ENCODE measurements at regions not wholly inside any gene's neighbourhood (a gene's known extent, or its start where the extent isn't known, plus 50 kb on each side); places are given as distances from the start of the nearest gene placed in this dataset.
A peak's percentile ranks its signal among the peaks of the same experiment; 100 is the strongest.

DNA sequence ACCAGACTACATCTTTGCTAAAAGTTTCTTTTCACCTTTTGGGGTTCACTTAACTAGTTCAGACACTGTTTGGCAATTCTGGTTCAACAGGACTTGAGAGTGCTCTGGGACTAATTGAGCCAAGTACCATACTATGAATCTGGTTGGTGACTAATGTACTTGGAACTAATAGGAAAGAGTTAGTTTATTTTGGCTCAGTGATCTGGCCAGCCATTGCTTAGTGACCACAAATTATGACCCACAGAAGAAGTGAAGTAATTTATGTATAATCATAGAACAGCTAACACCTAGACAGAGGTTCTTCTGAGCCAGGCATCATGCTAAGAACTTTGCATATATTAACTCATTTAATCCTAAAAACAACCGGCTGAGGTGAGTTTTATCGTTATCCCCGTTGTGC lies 126.5 kb upstream of the JCAD start:
- DNase-seq (ENCODE audit: low read depth): peak; percentile 80
- H3K4me3 ChIP-seq (ENCODE audit: control insufficient read depth, low read depth, low read length): no peak overlapping the region
- TF ChIP-seq, protein P1, sequence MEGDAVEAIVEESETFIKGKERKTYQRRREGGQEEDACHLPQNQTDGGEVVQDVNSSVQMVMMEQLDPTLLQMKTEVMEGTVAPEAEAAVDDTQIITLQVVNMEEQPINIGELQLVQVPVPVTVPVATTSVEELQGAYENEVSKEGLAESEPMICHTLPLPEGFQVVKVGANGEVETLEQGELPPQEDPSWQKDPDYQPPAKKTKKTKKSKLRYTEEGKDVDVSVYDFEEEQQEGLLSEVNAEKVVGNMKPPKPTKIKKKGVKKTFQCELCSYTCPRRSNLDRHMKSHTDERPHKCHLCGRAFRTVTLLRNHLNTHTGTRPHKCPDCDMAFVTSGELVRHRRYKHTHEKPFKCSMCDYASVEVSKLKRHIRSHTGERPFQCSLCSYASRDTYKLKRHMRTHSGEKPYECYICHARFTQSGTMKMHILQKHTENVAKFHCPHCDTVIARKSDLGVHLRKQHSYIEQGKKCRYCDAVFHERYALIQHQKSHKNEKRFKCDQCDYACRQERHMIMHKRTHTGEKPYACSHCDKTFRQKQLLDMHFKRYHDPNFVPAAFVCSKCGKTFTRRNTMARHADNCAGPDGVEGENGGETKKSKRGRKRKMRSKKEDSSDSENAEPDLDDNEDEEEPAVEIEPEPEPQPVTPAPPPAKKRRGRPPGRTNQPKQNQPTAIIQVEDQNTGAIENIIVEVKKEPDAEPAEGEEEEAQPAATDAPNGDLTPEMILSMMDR (IDR thresholded peaks at IDR 0.05; ENCODE audit: control insufficient read depth, insufficient read depth, low read depth, low read length, missing control alignments): no peak

DNA sequence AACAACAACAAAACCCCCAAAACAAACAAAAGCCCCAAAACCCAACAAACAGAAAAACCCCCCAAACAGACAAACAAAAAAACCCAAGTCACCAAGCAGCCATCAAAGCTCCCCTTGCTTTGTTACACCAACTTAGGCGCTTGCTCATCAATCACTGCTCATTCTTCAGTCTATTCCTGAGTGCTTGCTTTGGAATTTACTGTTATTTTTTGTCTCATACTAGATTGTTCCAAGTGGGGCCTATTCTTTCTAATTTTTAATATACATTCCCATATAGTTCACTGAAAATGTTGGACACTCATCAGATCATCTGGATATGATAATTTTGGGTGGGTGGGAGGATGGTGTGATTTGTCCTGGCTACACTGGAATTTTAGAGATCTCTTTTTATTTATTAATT lies 126.0 kb upstream of the JCAD start:
- TF ChIP-seq, protein P1 (IDR thresholded peaks at IDR 0.05; ENCODE audit: control insufficient read depth, insufficient read depth, low read depth, low read length, missing control alignments): no peak
- no peak overlapping the region for H3K4me3 ChIP-seq (ENCODE audit: control insufficient read depth, low read depth, low read length)
- DNase-seq (ENCODE audit: low read depth): no peak

DNA sequence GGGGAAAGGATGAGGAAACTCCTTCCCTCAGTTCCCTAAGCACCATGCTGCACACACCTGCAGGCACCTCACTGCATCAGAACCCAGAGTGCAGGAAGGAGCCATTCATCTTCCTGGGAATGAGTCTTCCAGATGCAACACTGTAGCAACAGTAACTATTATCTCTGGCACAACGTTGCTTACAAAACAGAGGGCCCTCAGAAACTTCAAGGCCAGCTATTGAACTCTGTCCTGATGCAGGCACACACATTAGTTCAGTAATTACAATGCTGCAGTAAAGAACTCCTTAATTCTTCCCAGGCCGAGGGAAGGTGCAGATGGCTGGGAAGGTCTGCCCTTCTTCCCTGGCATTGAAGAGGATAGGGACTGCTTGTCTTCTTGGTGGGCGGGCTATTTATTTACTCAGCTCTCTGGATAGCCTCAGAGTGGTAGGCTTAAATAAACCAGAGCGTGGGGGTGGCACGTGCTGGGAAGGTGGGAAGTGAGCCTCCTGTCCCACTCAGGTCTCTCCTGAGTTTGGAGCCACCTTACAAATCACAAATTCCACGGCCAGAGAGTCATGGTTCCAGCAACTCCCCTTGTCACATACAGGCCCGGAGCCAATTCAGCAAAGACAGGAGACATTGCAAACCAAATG lies 125.1 kb upstream of the JCAD start:
- TF ChIP-seq, protein P1 (IDR thresholded peaks at IDR 0.05; ENCODE audit: control insufficient read depth, insufficient read depth, low read depth, low read length, missing control alignments): no peak
- no peak overlapping the region for H3K4me3 ChIP-seq (ENCODE audit: control insufficient read depth, low read depth, low read length)
- no peak for DNase-seq (ENCODE audit: low read depth)

DNA sequence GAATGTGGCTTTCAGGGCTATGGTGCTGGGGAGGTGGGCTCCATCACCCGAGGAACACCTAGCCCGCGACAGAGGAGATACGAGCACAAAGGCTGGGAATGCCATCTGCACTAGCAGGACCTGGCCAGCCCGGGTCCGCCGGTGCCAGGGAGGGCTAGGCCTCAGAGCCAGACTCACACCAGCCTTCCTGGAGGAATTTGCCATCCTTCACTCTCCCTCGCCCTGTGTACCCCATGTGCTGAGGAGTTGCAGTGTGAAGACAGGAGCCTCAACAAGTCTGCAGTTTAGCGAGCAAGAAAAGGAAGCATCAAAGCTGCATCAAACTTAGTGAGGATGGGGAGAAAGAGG lies 123.6 kb upstream of the JCAD start:
- no peak overlapping the region for H3K4me3 ChIP-seq (ENCODE audit: control insufficient read depth, low read depth, low read length)
- DNase-seq (ENCODE audit: low read depth): no peak
- TF ChIP-seq, protein P1 (IDR thresholded peaks at IDR 0.05; ENCODE audit: control insufficient read depth, insufficient read depth, low read depth, low read length, missing control alignments): no peak

DNA sequence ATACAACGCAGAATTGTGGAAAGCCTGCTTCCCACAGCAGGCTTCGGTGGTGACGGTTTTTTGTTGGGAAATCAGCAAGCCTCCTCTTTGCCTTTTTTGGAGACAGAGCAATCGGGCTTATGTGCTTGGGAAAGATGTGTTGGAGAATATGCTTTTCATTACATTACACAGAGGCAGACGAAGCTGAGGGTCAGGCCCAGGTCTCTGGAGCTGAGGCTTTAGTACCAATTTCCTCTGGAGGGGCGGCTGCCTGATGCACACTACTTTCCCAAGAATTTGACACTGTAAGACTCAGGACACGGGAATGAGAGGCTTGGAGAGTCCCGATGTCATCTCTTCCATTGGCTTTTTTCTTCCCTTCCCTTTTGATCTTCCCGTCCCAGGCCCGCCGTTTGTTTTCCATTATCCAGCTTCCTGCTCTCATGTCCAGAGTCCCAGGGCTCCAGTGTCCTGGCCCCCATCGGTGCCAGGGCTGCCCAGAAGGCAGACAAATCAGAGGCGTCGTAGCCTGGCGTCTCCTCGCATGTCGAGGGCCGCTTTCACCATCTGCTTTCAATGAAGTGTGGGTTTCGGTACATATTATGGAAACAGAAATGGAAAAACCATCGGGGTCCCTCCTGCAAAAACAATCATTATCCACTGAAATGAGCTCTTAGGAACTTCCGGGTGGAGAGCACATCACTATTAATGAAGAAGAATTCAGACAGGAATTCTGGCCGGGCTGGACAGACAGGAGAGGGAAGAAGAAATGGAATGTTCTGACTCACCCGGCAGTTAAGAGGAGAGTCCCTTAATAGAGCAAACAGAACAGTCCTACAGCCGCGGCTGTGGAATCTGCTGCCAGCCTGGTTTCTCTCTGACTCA lies 123.0 kb upstream of the JCAD start:
- H3K4me3 ChIP-seq (ENCODE audit: control insufficient read depth, low read depth, low read length): peak overlapping the region; percentile 6
- TF ChIP-seq, protein P1 (IDR thresholded peaks at IDR 0.05; ENCODE audit: control insufficient read depth, insufficient read depth, low read depth, low read length, missing control alignments): no peak
- DNase-seq (ENCODE audit: low read depth): peak; percentile 83

DNA sequence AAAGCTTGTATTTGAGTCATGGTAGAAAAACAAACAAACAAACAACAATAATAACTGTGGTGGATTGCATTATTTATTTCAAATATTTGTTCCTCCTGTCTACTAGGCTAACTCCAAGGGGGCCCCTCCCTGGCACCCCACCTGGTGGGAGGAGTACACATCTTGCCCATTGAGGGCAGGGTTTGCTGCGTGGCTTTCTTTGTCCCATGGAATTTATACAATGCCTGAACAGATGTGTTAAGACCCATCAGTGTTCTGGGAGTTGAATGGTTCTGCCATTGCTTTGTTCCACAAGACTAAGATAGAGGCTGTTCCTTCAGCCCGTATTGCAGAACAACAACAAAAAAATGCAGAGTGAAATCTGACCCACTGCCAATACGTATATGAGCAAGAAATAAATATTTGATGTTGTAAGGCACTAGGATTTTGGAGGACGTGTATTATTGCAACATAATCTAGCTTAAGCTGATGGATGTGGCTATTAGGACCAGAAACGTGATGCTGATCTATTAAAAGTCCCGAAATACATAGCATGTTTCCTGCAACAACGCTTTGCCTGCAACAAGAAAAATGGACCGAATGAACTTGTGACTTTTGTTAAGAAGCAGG lies 119.1 kb upstream of the JCAD start:
- TF ChIP-seq, protein P1 (IDR thresholded peaks at IDR 0.05; ENCODE audit: control insufficient read depth, insufficient read depth, low read depth, low read length, missing control alignments): no peak
- H3K4me3 ChIP-seq (ENCODE audit: control insufficient read depth, low read depth, low read length): no peak overlapping the region
- peak; percentile 67 for DNase-seq (ENCODE audit: low read depth)
